Activated naive CD4-positive, alpha-beta T cell (primary cell): ENCODE measurements at regions not wholly inside any gene's neighbourhood (a gene's known extent, or its start where the extent isn't known, plus 50 kb on each side); places are given as distances from the start of the nearest gene placed in this dataset.
"Not testable (repeated sequence)": the region's sequence is repeated elsewhere in the genome, so short reads cannot be mapped to it uniquely, and the experiment has no call there.

ENCODE experiments used
- DNase-seq, 4 experiments: peaks; one replicate each; lab custom pipeline; 2025; lab: John Stamatoyannopoulos, UW

- DNase-seq, result no peak
Measured at GRCh38 chr7:132030086-132030568, 473.7 kb upstream of the PODXL start.

- DNase-seq, result no peak
Measured at GRCh38 chr7:132029369-132030085, 473.1 kb upstream of the PODXL start.

- no peak for DNase-seq
Measured at GRCh38 chr7:132028144-132028920, 471.9 kb upstream of the PODXL start.

- DNase-seq, result no peak
Measured at GRCh38 chr7:132024290-132024689, 467.9 kb upstream of the PODXL start.

- DNase-seq, result no peak
Measured at GRCh38 chr7:132023466-132023865, 467.0 kb upstream of the PODXL start.

- DNase-seq, result no peak
Measured at GRCh38 chr7:132022188-132022587, 465.8 kb upstream of the PODXL start.

- no peak for DNase-seq
Measured at GRCh38 chr7:132019703-132020102, 463.3 kb upstream of the PODXL start.

GRCh38 chr7:132009778-132010177, 453.4 kb upstream of the PODXL start:
- DNase-seq, result no peak

- DNase-seq, result no peak
Measured at GRCh38 chr7:132004529-132004928, 448.1 kb upstream of the PODXL start.

GRCh38 chr7:132002343-132002968, 446.0 kb upstream of the PODXL start:
- no peak for DNase-seq

GRCh38 chr7:132001146-132001545, 444.7 kb upstream of the PODXL start:
- DNase-seq, result no peak

GRCh38 chr7:131999193-131999592, 442.8 kb upstream of the PODXL start:
- no peak for DNase-seq

- no peak for DNase-seq
Measured at GRCh38 chr7:131995324-131995723, 438.9 kb upstream of the PODXL start.

- DNase-seq, result not testable (repeated sequence)
Measured at GRCh38 chr7:131981069-131981468, 424.6 kb upstream of the PODXL start.

GRCh38 chr7:131978118-131978517, 421.7 kb upstream of the PODXL start:
- not testable (repeated sequence) for DNase-seq

- no peak for DNase-seq
Measured at GRCh38 chr7:131976411-131976810, 420.0 kb upstream of the PODXL start.

GRCh38 chr7:131974671-131975070, 418.2 kb upstream of the PODXL start:
- DNase-seq, result no peak

GRCh38 chr7:131972251-131972650, 415.8 kb upstream of the PODXL start:
- DNase-seq, result no peak

- DNase-seq, result no peak
Measured at GRCh38 chr7:131970602-131971001, 414.2 kb upstream of the PODXL start.

- no peak for DNase-seq
Measured at GRCh38 chr7:131969560-131969959, 413.1 kb upstream of the PODXL start.

GRCh38 chr7:131967216-131967730, 410.8 kb upstream of the PODXL start:
- no peak for DNase-seq

GRCh38 chr7:131964203-131964602, 407.8 kb upstream of the PODXL start:
- no peak for DNase-seq
